HuH-7 (cell line): ENCODE measurements at regions not wholly inside any gene's neighbourhood (a gene's known extent, or its start where the extent isn't known, plus 50 kb on each side); places are given as distances from the start of the nearest gene placed in this dataset.
"Not testable (repeated sequence)": the region's sequence is repeated elsewhere in the genome, so short reads cannot be mapped to it uniquely, and the experiment has no call there.

Source experiments
- DNase-seq: peaks from one replicate; pipeline ENCODE4 v3.0.0; 2011; ENCODE audit warnings: low spot score

DNA sequence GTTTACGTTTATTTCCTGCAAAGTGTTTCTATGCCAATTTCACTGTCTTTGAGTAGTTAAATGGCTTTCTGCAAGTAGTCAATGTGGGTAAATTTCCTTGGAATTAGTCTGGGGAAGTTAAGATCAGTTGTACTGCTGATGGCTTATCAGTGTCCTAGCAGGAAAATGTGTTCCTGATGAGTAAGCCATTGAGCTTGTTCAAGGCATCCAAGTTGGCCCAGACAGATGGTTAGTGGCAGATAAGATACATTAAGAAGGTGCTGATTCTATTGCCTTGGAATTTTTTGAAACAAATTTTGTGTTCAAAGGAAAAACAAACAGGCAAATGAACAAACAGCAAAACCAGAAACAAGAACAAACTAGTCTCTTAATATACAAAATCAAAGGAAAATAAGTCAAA lies 258.4 kb downstream of the MAP2K6 start:
- no peak for DNase-seq

GRCh38 chr17:69677130-69677529 lies 262.6 kb downstream of the MAP2K6 start:
- no peak for DNase-seq

- DNase-seq, result no peak
Measured at GRCh38 chr17:69678206-69678605, 263.7 kb downstream of the MAP2K6 start.

GRCh38 chr17:69679829-69680228 lies 265.3 kb downstream of the MAP2K6 start:
- no peak for DNase-seq

GRCh38 chr17:69684251-69684650 lies 269.8 kb downstream of the MAP2K6 start:
- no peak for DNase-seq

DNA sequence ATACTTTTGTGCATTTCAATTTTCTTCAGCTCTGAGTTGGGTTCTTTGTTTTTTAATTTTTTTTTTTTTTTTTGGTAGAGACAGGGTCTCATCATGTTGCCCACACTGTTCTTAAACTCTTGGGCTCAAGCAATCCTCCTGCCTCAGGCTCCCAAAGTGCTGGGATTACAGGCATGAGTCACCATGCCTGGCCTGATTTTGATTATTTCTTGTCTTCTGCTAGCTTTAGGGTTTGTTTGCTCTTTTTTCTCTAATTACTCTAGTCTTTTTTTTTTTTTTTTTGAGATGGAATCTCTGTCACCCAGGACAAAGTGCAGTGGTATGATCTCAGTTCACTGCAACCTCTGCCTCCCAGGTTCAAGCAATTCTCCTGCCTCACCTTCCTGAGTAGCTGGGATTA lies 270.7 kb downstream of the MAP2K6 start:
- not testable (repeated sequence) for DNase-seq

DNA sequence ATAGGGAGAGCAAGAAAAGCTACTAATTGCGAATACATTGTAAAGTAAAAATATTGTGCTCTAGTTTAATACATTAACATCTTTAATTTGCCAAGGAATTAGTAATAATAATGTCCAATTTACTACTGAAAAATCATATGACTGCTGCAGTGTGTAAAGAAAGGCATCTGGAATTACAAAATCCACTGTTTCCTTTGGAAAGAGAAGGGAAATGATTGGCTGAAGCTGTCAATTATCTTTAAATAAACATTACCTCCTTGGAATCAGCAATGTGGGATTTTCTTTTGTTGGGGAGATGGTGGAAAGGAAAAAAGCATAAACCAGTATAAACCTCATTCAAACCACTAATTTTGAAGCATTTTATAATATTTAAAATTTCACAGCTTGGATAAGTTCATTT lies 276.0 kb downstream of the MAP2K6 start:
- no peak for DNase-seq

- DNase-seq, result no peak
Measured at GRCh38 chr17:69692171-69692570, 277.7 kb downstream of the MAP2K6 start.

- DNase-seq, result no peak
Measured at GRCh38 chr17:69695646-69696045, 281.1 kb downstream of the MAP2K6 start.

DNA sequence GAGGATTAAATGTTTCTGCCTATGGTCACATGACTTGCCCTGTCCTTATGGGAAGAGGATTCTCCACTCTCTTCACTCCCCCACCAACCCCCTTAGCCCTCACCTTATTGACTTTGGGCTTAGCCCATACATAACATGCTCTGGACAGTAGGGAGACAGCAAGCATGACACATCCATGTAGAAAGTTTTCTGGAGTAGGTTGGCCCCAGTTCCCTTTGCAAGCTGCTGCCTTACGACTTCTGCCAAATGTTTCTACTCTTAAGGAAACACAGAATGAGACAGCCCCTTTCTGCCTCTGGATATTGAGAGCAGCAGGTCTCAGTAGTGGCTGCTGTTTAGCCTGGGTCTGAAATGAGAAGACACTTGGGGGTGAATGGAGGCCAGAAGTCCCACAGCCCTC lies 282.2 kb downstream of the MAP2K6 start:
- DNase-seq, result no peak

DNA sequence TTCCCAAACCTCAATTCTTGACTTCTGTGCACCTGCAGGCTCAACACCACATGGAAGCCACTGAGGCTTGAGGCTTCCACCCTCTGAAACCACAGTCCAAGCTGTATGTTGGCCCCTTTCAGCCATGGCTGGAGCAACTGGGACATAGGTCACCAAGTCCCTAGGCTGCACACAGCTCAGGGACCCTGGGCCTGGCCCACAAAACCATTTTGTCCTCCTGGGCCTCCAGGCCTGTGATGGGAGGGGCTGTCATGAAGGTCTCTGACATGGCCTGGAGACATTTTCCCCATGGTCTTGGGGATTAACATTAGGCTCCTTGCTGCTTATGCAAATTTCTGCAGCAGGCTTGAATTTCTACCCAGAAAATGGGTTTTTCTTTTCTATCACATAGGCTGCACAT lies 283.9 kb downstream of the MAP2K6 start:
- DNase-seq, result not testable (repeated sequence)

DNA sequence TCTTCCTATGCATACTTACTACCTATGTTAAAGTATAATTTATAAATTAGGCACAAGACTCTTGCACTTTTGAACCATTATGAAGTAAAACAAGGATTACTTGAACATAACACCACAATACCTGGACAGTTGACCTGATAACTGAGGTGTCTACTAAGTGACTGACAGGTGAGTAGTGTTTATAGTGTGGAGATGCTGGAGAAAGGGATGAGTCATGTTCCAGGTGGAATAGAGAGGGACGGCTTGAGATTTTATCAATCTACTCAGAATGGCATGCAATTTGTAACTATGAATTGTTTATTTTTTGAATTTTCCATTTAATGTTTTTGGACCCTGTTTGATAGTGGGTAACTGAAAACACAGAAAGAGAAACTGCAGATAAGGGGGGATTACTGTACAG lies 287.6 kb downstream of the MAP2K6 start:
- DNase-seq, result no peak

- DNase-seq, result no peak
Measured at GRCh38 chr17:69703751-69704150, 289.3 kb downstream of the MAP2K6 start.

- no peak for DNase-seq
Measured at GRCh38 chr17:69704935-69705334, 290.4 kb downstream of the MAP2K6 start.

GRCh38 chr17:69706127-69706526 lies 291.6 kb downstream of the MAP2K6 start:
- DNase-seq, result no peak

DNA sequence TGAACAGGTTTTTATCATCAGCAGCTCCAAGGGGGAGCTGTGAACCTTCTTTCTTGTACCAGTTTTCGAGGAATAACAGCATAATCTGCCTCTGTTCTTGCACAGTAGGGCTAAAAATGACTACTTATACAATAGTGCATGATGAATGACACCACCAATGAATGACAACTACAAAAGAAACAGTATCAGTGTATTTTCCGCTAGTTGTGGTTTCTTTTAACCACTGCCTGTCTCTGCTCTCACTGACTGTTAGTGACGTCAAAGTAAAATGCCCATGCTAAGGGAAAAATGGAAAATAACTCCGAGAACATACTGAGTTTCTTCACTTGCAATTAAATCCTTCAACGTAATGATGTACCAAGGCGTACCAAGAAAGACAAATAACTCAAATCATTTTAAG lies 294.9 kb downstream of the MAP2K6 start:
- no peak for DNase-seq

DNA sequence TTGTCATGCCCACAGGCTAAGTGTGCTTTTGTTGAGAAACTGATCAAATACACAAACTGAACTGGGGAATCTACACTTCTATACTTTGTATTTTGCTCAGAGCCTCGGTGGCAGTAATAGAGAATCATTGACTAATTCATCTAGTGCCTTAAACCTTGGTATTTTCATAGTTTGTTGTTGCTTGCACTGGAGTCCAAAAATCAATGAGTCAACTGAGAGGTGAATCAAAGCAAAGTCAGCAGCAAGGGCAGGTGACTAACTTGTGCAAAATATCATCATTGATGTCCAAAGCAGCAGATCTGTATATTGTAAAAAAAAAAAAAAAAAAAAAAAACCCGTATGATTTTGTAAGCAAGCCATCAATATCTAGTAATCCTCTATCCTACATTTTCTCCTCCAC lies 296.4 kb downstream of the MAP2K6 start:
- DNase-seq, result no peak

- DNase-seq, result no peak
Measured at GRCh38 chr17:69711541-69711940, 297.0 kb downstream of the MAP2K6 start.

GRCh38 chr17:69712801-69713311 lies 298.4 kb downstream of the MAP2K6 start:
- no peak for DNase-seq

DNA sequence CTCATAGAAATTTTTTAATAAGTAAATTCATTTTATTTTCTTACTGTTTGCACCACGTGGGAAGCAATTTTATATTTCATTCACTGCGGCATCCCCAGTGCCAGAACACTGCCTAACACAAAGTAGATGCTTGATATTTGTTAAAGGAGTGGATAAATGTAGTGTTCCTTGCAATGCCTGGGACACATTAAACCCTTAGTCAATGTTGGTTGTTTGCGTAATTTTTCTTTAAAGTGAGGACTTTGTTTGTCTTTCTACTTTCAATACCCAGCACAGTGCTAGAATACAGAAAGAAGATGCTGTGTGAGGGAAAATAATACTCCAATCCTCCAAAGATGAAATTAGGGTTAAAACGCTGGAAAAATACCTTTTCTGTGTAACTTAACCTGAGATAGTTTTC lies 299.3 kb downstream of the MAP2K6 start:
- DNase-seq, result peak; percentile 1

DNA sequence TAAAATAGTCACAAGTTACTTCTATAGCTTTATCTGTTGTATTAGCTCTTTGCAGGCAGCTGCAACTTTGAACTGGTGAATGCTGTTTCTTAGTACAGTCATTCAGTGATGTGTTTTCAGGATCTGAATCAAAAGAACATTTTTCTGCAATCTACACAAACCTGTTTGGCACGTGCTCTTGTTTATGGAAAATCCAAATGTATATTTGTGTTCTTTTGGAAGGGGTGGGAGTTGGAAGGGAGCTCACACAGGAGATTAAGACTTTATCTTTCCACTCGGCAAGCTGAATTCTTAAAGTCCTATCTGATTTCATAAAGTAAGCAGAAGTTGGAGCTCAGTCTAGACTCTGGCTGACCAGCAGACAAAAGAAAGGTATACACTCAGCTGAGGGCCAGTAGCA lies 300.2 kb downstream of the MAP2K6 start:
- no peak for DNase-seq

DNA sequence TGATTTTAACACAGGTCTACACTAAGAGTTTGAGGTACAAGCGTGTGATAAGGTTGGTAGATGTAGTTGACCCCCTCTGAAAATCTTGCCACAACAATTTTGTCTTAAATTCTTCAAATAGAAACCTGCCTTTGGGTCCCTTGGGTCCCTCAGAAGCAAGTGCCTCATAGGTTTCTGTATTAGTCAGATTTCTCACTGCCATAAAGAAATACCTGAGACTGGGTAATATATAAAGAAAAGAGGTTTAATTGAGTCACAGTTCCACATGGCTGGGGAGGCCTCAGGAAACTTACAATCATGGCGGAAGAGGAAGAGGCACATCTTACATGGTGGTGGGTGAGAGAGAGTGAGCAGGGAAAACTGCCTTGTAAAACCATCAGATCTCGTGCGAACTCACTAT lies 301.2 kb downstream of the MAP2K6 start:
- no peak for DNase-seq

DNA sequence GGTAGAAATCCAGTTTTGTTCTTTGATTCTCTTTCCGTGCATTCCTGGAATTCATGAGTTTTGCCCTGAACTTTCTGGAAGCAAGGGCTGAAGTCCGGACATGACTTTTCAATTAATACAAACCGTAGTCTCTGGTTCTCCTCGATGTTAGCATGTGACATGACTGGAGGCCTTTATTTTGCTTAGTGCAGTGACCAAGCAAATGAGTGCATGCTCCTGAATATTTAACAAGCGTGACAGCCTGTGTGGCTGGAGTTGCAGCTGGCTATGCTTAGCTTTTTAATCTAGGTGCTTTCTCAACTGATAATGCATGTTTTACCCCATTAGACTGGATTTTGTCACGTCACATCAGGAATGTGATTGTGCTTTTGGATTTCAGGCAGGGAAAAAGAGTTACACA lies 302.1 kb downstream of the MAP2K6 start:
- no peak for DNase-seq

DNA sequence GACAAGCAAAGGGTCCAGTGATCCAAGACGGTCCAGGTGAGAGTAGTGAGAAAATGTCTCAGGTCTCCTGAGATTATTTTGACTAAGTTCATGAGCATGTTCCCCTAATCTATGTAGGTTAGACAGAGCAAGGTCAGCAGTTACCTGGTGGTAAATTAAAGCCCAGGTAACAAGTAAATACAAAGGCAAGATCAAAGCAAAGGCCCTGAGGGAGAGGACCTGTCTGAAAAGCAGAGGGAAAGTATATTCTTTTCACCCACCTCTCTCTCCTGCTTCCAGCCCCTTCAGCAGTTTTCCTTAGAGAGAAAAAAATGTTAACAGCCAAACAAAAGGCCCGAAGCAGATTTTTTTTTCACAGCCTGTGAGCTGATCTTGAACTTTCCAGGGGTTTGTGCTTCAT lies 302.7 kb downstream of the MAP2K6 start:
- DNase-seq, result no peak

GRCh38 chr17:69717819-69718218 lies 303.3 kb downstream of the MAP2K6 start:
- DNase-seq, result no peak
